ENCODE measurements at regions not wholly inside any gene's neighbourhood (a gene's known extent, or its start where the extent isn't known, plus 50 kb on each side); places are given as distances from the start of the nearest gene placed in this dataset.

GRCh38 chr4:133524369-133524768, 375.3 kb downstream of the PCDH10 start:
- Histone ChIP-seq H3K14ac (ENCODE audit: insufficient read depth, low read length) (no peak overlapping the region), H2BK15ac (ENCODE audit: low read depth, low read length) (no peak overlapping the region), H2BK12ac (ENCODE audit: insufficient read length, low read depth, low read length) (no peak overlapping the region), H4K91ac (ENCODE audit: insufficient read length, low read depth, low read length) (no peak overlapping the region), H2BK120ac (ENCODE audit: low read depth, low read length, poor library complexity, severe bottlenecking) (no peak overlapping the region), H4K8ac (replicated peaks; ENCODE audit: insufficient read length, low read depth, low read length) (no peak overlapping the region), H2AFZ (ENCODE audit: low read length) (no peak overlapping the region), H3K27ac (ENCODE audit: insufficient read length, low read depth, low read length) (no peak overlapping the region), H3K18ac (ENCODE audit: insufficient read length, low read depth, low read length) (no peak overlapping the region), H3K4ac (ENCODE audit: low read depth, low read length) (no peak overlapping the region), H3K56ac (ENCODE audit: insufficient read length, low read depth, low read length) (no peak overlapping the region), H3K27me3 (ENCODE audit: insufficient read depth, low read length) (no peaks in the 10 kb centered on the region), H4K5ac (ENCODE audit: insufficient read length, low read depth, low read length) (no peak overlapping the region), H2BK5ac (ENCODE audit: insufficient read length, low read length) (no peak overlapping the region), H3K4me1 (ENCODE audit: insufficient read depth, low read length) (no peaks in the 10 kb centered on the region), H3K9me3 (ENCODE audit: control insufficient read depth, low read depth, low read length) (no peaks in the 10 kb centered on the region), H3K23ac (ENCODE audit: insufficient read length, low read depth, low read length) (no peak overlapping the region), H3K23me2 (ENCODE audit: insufficient read length, low read depth, low read length, poor library complexity, severe bottlenecking) (no peaks in the 10 kb centered on the region), H3K9ac (ENCODE audit: extremely low read depth, insufficient read length, low read length) (no peak overlapping the region), H3K79me2 (ENCODE audit: insufficient read depth, low read length) (no peaks in the 10 kb centered on the region), H3K4me2 (ENCODE audit: insufficient read depth, insufficient read length, low read length) (no peak overlapping the region), H4K20me1 (ENCODE audit: control insufficient read depth, insufficient read depth, insufficient read length) (no peaks in the 10 kb centered on the region), H3K79me1 (ENCODE audit: insufficient read depth, low read depth, low read length, poor library complexity, severe bottlenecking) (no peaks in the 10 kb centered on the region), H3T11ph (ENCODE audit: low read length) (no peak overlapping the region), H2BK20ac (ENCODE audit: low read depth, low read length, poor library complexity, severe bottlenecking) (no peak overlapping the region), H2AK5ac (ENCODE audit: insufficient read length, low read length) (no peak overlapping the region)
- H3K27me3 Mint-ChIP-seq (ENCODE audit: low read depth), result no peaks in the 10 kb centered on the region
- H3K36me3 Mint-ChIP-seq (ENCODE audit: insufficient read depth in 1 of 3, low read depth in 3 of 3), result no peaks in the 10 kb centered on the region
- no peak overlapping the region for H3K4me3 Mint-ChIP-seq
- H3K27ac Mint-ChIP-seq, result no peak overlapping the region
- no peak for DNase-seq
- TF ChIP-seq, protein P1, sequence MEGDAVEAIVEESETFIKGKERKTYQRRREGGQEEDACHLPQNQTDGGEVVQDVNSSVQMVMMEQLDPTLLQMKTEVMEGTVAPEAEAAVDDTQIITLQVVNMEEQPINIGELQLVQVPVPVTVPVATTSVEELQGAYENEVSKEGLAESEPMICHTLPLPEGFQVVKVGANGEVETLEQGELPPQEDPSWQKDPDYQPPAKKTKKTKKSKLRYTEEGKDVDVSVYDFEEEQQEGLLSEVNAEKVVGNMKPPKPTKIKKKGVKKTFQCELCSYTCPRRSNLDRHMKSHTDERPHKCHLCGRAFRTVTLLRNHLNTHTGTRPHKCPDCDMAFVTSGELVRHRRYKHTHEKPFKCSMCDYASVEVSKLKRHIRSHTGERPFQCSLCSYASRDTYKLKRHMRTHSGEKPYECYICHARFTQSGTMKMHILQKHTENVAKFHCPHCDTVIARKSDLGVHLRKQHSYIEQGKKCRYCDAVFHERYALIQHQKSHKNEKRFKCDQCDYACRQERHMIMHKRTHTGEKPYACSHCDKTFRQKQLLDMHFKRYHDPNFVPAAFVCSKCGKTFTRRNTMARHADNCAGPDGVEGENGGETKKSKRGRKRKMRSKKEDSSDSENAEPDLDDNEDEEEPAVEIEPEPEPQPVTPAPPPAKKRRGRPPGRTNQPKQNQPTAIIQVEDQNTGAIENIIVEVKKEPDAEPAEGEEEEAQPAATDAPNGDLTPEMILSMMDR (conservative IDR thresholded peaks at IDR 0.05), result no peak
- no peaks in the 10 kb centered on the region for H3K4me1 Mint-ChIP-seq
- H3K9me3 Mint-ChIP-seq, result no peaks in the 10 kb centered on the region
- no CpG with 5 or more reads among the region's 1 CpG for WGBS (ENCODE audit: extremely low coverage, insufficient read length, low lambda C conversion rate)

Data from H9 (cell line).